H7 (cell line): ENCODE measurements at regions not wholly inside any gene's neighbourhood (a gene's known extent, or its start where the extent isn't known, plus 50 kb on each side); places are given as distances from the start of the nearest gene placed in this dataset.

Experiments
- DNase-seq: peaks from one replicate; pipeline ENCODE4 v3.0.0; 2012
- H3K27me3 ChIP-seq: 2 replicates; pipeline ENCODE4 v1.6.0; 2011; ENCODE audit warnings: mild to moderate bottlenecking, low read length; ENCODE audit not compliant: control insufficient read depth, insufficient read depth
- H3K36me3 ChIP-seq: replicated peaks from 2 replicates; pipeline ENCODE4 v1.5.1; 2011; ENCODE audit warnings: low read length; ENCODE audit not compliant: control insufficient read depth, insufficient read depth
- H3K4me3 ChIP-seq: 2 replicates; pipeline ENCODE4 v1.5.1; 2011; ENCODE audit warnings: low read depth, mild to moderate bottlenecking, control low read depth, low read length, moderate library complexity; ENCODE audit not compliant: insufficient read depth

DNA sequence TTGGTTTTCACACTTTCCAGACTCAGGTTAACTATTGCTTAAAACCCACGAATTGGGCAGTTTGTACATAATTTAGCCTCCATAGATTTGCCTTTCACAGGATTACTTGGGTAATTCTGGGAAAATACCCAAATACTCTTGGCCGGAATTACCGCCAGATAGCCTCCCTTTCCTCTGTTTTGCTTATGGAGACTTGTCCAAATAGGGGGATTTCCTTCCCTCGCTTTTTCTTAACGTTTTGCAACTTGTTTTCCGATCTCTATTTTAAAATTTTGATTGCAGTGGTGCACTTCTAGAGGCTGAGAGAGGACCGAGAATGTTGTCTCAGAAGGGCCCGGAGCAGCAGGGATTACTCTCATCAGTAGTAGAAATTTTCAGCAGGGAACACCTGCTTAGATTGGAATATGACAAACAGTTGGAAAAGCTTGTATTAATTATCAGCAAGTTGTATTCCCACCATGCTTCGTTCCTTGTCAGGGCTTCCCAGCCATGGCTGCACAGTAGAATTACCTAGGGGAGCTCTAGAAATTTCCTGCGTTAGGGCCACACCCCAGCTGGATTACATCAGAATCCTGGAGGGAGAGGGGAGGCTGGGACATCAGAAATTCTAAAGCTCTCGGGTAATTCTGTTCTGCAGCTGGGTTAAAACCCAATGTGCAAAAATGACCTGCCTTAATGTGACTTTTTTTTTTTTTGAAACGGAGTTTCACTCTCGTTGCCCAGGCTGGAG lies 329.1 kb downstream of the SH3GL2 start:
- Histone ChIP-seq H3K4me3 (no peak overlapping the region), H3K27me3 (peaks cover 48% of the 10 kb centered on the region), H3K36me3 (no peaks in the 10 kb centered on the region)
- DNase-seq: no peak

DNA sequence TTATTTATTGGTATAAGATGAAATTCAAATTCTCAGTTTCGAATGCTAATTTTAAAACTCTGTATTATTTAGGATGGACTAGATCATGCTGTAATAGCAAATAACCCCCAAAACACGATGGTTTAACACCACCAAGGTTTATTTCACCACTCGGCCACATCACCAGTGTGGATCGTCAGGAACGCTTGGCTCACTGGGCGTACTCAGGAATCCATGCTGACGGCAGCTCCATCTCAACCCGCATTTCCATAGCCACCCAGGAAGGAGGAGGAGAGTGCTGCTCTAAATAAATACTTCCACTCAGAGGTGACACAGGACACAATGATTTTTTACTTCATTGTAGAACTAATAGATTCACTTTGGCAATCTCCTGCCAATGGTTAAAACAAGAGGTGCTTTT lies 347.4 kb downstream of the SH3GL2 start:
- Histone ChIP-seq H3K27me3 (no peaks in the 10 kb centered on the region), H3K36me3 (no peaks in the 10 kb centered on the region), H3K4me3 (no peak overlapping the region)
- DNase-seq: no peak

DNA sequence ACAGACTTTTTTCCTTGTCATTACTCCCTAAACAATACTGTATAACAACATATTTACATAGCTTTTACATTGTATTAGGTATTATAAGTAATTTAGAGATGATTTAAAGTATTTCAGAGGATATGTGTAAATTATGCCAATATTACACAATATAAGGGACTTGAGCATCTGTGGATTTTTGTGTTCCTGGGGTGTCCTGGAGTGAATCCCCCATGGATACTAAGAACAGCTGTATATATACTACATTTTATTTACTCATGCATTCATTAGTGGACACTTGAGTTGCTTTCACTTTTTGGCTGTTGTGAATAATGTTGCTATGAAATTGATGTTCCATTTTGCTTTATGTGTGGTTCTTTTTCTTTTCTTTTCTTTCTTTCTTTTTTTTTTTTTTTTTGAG lies 348.8 kb downstream of the SH3GL2 start:
- Histone ChIP-seq H3K36me3 (no peaks in the 10 kb centered on the region), H3K4me3 (no peak overlapping the region), H3K27me3 (no peaks in the 10 kb centered on the region)
- DNase-seq: no peak

DNA sequence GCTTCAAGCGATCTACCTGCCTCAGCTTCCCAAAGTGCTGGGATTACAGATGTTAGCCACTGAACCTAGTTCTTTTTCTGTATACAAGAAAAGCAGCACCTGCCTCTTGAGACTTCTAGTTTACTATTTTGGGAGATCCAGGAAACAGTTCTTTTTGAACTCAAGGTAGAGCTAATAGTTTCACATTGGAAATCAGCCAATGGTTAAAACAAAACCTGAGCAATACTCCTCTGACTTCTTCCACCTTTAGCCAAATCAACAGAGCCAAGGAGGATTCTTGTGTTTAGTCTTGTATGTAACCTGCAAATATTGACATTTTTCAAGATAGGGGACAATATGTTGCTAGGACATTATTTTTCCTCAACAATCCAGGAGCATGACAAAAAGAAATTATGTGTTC lies 349.4 kb downstream of the SH3GL2 start:
- no peaks in the 10 kb centered on the region for H3K36me3 ChIP-seq
- no peaks in the 10 kb centered on the region for H3K27me3 ChIP-seq
- no peak for DNase-seq
- H3K4me3 ChIP-seq: no peak overlapping the region

DNA sequence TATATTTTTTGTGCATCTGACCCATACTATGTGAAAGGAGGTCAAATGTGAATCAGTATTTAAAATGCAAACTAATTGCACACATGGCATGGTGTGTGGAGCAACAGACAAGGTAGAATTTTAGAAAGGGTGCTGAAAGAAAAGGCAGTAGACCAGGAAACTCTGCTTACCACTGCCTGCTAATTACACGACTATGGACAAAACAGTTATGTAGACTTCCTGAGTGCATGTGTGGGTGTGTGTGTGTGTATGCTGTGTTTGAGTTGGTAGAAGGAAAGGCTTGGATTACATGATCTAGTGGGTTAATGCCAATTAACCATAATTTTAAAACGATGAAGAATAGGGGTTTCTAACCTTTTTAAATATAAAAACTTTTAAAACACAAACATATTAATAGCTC lies 349.9 kb downstream of the SH3GL2 start:
- Histone ChIP-seq H3K36me3 (no peaks in the 10 kb centered on the region), H3K27me3 (no peaks in the 10 kb centered on the region), H3K4me3 (no peak overlapping the region)
- no peak for DNase-seq

DNA sequence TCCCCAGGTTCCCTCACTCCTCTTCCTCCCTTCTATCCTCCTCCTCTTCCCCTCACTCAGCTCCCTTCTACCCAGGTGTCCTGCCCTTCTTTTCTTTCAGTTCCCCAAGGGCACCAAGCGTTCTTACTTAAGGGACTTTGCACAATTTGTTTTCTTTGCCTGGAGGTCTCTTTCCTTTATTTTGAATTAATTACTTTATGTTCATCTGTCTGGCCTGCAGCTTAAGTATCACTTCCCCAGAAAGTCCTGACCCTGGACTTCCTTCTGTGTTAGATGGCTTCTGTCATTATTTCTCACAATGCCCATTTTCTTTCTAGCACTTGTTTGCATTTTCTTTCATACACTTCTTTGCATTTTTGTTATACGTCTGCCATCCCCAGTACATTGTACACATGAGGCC lies 350.6 kb downstream of the SH3GL2 start:
- Histone ChIP-seq H3K27me3 (no peaks in the 10 kb centered on the region), H3K36me3 (no peaks in the 10 kb centered on the region), H3K4me3 (no peak overlapping the region)
- no peak for DNase-seq

DNA sequence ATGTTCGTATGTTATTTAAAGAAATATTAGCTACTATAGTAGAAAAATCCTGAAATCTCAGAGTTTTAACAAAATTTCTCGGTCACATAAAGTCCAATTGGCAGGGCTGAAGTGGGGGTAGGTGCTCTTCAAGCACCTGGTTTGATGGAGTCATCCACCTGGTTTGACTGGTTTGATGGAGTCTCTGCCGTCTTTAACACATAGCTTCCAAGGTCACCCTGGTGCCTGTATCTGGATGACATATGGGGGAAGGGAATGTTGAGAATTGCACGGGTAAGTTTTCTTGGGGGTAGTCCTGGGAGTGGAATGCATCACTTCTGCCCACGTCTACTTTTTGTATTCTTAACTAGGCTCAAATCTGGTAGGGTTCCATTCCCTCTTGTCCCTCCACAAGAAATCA lies 351.2 kb downstream of the SH3GL2 start:
- DNase-seq: no peak
- H3K27me3 ChIP-seq: no peaks in the 10 kb centered on the region
- H3K4me3 ChIP-seq: no peak overlapping the region
- H3K36me3 ChIP-seq: no peaks in the 10 kb centered on the region

DNA sequence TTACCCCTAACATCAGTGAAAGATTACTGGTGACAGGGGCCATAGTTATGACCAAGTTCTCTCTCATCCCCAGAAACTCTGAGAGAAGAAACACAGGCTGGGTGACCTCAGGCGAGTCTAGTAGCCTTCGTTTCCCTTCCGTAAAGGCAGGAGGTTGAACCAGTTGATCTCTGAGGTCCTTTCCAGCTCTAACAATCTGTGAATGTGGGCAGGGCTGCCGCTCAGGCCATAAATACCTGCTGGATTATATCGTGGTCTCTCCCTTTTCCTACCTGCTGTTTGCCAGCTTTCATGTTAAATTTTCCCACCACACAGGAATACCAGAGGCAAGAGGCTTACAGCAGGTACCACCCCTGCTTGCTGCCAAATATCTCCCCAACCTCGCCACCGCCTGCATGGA lies 357.5 kb downstream of the SH3GL2 start:
- Histone ChIP-seq H3K27me3 (no peaks in the 10 kb centered on the region), H3K4me3 (no peak overlapping the region), H3K36me3 (no peaks in the 10 kb centered on the region)
- no peak for DNase-seq

DNA sequence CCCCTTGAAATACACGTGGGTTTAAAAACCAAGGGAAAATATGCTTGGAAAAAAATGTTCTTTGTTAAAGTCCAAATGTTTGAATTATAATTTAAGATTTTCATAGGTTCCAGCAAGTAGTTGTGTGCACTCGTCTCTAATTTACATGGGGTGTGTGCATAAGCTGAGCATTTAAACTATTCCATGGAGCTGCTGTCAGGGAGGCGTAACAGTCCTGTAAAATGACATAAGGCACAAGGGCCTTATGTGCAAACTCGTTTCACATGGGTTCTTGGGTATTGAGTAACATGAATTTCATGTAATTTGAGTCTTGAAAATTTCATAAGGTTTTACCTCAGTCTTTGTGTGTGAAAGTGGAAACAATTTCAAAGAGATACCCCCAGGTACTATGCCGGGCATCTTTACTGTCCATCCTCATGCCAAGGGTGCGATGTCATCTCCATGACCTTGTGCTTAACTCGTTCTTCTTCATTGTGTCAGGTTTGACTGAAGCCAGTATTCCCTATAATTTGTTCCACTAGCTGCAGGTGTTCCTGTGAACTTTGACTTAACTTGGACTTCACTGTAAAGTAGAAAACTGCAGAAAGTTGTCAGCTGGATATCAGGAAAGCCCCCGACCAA lies 359.3 kb downstream of the SH3GL2 start:
- no peaks in the 10 kb centered on the region for H3K27me3 ChIP-seq
- no peaks in the 10 kb centered on the region for H3K36me3 ChIP-seq
- no peak for DNase-seq
- H3K4me3 ChIP-seq: no peak overlapping the region

DNA sequence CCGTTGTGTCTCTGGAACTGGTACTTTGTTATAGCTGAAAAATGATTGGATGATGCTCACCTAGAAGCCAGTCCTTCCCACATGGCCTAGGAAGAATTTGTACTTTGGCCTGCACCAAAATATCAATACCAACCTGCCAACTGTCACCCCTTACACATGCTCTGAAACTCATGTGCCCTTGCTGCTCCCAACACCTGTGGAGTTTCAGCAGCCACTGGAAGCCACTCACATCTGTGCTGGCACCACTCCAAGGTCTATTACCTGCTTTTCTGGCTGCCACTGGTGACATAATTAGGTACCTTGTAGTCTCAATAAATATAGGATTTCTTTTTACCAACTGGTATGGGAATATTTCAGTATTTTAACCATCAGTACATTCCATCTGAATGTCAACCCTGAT lies 363.6 kb downstream of the SH3GL2 start:
- Histone ChIP-seq H3K36me3 (no peaks in the 10 kb centered on the region), H3K27me3 (no peaks in the 10 kb centered on the region), H3K4me3 (no peak overlapping the region)
- no peak for DNase-seq

DNA sequence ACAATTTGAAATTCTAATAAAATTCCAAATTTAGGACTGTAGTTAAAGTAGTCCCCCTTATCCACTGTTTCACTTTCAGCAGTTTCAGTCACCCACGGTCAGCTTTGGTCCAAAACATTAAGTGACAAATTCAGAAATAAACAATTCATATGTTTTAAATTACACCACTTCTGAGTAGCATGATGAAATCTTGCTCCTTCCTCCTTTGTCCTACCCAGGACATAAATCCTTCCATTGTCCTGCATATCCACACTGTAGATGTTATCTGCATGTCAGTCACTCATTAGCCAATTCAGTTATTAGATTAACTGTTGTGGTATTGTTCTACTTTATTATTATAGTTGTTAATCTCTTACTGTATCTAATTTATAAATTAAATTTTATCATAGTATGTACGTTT lies 376.5 kb downstream of the SH3GL2 start:
- DNase-seq: no peak
- Histone ChIP-seq H3K27me3 (no peaks in the 10 kb centered on the region), H3K4me3 (no peak overlapping the region), H3K36me3 (no peaks in the 10 kb centered on the region)

DNA sequence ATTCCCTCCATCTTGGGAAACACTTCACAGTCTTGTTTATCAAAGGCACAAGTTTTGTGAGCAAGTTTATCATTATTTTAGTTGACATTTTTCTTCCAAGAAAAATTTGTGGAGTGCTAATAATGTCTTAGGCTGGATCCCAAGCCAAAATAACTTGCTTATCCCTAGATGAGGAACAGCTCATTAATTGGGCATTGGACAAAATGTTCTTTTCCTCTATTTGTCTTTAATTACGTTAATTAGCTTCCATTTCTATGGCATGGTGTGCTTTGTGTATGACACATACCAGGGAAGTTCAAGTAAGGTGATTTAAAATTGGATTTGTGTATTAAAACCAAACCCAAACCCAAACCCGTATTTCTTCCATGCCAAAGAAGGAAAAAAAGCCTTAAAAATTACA lies 379.5 kb downstream of the SH3GL2 start:
- DNase-seq: no peak
- H3K36me3 ChIP-seq: no peaks in the 10 kb centered on the region
- H3K27me3 ChIP-seq: no peaks in the 10 kb centered on the region
- H3K4me3 ChIP-seq: no peak overlapping the region

DNA sequence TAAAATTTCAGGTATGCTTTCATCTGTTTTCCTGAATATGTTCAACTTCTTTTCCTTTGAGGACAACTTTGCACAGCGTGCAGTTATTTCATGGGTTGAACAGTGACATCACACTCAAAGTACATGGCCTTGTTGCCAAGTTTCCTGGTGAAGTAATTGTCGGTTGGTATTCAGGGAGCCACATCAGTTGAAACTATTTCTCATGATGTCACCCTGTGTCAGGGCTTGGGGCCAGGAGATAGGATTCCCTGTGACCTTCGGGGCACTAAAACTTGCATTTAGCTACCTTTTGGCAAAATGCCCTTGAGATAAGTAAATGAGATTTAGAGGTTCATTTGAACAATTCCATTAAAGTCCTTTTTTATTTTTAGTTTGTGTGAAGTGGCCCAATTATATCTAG lies 383.9 kb downstream of the SH3GL2 start:
- Histone ChIP-seq H3K27me3 (no peaks in the 10 kb centered on the region), H3K36me3 (no peaks in the 10 kb centered on the region), H3K4me3 (no peak overlapping the region)
- no peak for DNase-seq

DNA sequence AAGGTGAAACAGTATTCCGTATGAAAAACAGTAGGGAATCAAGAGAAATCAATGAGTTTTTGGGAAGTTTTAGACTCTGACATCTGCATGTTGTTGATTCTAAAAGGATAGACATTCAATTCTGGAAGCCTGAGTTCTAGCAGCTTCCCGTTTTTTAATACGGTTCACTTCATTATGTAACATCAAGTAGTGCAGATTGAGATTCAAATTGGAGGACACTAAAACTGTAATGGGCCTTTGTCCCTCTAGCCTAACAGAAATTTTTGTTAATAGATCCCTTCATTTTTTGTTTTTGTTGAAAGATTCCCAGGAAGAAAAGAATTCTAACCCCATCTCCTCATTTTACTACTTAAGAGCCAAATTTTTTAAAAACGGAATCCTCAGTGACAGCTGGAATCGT lies 384.6 kb downstream of the SH3GL2 start:
- H3K27me3 ChIP-seq: no peaks in the 10 kb centered on the region
- DNase-seq: no peak
- H3K36me3 ChIP-seq: no peaks in the 10 kb centered on the region
- no peak overlapping the region for H3K4me3 ChIP-seq

DNA sequence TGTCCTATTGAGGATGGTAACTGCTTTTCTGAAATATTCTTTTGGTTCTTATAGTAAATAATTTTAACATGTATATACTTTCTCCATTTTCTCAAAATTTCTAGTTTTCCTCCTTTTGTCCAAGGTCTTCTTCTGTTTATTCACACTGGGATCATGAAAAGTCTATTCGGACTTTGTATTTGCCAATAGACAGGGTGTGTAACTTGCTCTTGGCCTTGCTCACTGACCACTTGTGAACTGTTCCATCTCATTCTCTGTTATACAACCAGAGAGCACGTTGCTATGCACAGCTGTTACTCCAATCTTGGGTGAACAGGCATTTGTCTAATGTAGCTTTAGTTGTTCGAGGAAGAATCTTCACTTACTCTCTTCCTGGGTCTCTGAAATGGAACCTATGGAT lies 388.9 kb downstream of the SH3GL2 start:
- DNase-seq: no peak
- Histone ChIP-seq H3K27me3 (no peaks in the 10 kb centered on the region), H3K4me3 (no peak overlapping the region), H3K36me3 (no peaks in the 10 kb centered on the region)

DNA sequence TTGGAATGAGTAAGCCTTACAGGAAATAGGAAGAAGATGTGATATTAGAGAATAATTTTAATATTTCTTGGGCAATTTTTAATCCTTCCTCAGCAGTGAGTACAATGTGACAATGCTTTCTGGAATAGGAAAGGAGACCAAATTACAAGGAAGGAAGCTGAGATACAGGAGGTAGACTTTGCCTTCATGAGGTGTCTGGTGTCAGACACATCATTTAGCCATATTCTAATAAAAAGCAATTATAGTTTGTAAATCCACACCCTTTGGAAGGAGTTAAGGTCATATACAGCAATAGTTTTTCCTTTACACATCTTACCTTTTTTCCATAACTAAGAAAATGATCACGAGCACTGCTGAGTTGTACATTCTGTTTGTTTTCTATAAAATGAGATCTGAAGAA lies 390.4 kb downstream of the SH3GL2 start:
- Histone ChIP-seq H3K27me3 (no peaks in the 10 kb centered on the region), H3K36me3 (no peaks in the 10 kb centered on the region), H3K4me3 (no peak overlapping the region)
- DNase-seq: no peak
